ENCODE measurements at regions not wholly inside any gene's neighbourhood (a gene's known extent, or its start where the extent isn't known, plus 50 kb on each side); places are given as distances from the start of the nearest gene placed in this dataset.

DNA sequence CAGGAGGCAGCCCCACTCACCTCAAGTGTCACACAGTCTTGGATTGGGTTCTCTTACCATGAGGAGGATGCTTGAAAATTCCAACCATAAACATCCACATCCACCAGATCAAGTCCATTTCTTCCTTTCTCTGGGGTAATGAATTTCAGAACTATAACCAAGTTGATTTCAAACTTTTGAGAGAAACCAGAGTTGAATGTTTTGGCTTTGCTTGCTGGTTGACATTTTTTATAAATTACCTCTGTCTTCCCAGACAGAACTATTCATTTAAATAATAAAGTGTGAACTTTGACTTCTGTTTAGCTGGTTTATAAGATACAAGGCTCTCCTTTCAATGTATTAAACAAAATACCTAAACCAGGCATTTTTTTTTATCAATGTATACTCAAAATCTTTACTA, 550.7 kb downstream of the KCTD12 start:
- H3K27me3 ChIP-seq = no peaks in the 10 kb centered on the region
- no peaks in the 10 kb centered on the region for H3K36me3 ChIP-seq
- H3K9me3 ChIP-seq = no peaks in the 10 kb centered on the region
- TF ChIP-seq, protein P1, sequence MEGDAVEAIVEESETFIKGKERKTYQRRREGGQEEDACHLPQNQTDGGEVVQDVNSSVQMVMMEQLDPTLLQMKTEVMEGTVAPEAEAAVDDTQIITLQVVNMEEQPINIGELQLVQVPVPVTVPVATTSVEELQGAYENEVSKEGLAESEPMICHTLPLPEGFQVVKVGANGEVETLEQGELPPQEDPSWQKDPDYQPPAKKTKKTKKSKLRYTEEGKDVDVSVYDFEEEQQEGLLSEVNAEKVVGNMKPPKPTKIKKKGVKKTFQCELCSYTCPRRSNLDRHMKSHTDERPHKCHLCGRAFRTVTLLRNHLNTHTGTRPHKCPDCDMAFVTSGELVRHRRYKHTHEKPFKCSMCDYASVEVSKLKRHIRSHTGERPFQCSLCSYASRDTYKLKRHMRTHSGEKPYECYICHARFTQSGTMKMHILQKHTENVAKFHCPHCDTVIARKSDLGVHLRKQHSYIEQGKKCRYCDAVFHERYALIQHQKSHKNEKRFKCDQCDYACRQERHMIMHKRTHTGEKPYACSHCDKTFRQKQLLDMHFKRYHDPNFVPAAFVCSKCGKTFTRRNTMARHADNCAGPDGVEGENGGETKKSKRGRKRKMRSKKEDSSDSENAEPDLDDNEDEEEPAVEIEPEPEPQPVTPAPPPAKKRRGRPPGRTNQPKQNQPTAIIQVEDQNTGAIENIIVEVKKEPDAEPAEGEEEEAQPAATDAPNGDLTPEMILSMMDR (IDR thresholded peaks at IDR 0.05; ENCODE audit: low read depth, low read length) = no peak
- no peaks in the 10 kb centered on the region for H3K4me1 ChIP-seq
- H3K4me3 ChIP-seq (ENCODE audit: low read depth, low read length) = no peak overlapping the region
- DNase-seq = no peak

DNA sequence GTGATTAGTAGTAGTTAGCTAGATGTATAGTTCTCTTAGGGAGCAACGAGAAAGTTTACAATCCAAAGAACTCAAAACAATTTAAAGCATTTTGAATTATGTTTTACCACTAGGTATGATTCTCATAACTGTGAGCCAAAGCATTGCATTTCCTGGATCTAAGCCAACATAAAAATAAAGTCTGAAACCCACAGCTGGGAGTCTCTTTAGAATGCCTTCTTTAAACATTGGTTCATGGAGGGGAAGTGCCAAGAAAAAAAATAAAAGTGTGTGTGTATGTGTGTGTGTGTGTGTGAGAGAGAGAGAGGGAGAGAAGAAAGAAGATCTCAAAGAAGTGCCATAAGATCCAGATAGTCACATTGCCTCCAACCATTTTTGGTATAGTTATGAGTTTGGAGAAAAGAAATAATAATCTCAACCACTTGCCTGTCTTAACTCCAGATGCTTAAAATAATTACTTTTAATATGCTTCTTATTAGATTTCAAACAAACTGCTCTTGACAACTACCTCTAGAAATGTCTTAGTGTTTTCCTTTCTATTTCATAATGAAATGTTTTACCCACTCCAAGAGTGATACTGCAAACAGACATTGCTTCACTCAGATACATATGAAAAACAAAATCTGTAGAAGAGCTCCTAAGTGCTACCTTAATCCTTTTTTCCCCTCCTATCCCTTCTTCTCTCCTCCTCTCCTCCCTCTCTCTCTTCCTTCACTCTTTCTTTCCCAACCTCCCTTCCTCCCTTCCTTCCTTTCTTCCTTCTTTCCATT, 554.1 kb downstream of the KCTD12 start:
- TF ChIP-seq, protein P1 (IDR thresholded peaks at IDR 0.05; ENCODE audit: low read depth, low read length) = no peak
- no peak for DNase-seq

DNA sequence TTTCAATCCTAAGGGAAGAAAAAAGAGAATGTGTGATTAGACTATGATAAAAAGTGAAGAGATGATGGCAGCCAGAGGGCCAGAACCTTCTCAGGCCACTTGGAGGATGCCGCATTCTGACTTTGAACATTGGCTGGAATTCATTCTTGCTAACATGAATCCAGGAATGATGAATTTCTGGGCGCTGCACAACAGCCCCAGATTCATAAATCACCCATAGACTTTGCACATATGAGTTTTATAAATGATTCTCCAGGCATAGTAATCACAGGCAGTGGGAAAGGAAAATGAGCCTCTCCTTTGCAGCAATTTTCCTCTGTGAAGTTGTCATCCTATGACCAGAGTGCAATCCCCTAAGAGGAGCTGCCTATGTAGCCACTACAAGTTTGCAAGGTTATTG, 555.4 kb downstream of the KCTD12 start:
- TF ChIP-seq, protein P1 (IDR thresholded peaks at IDR 0.05; ENCODE audit: low read depth, low read length) = no peak
- Histone ChIP-seq H3K9me3 (no peaks in the 10 kb centered on the region), H3K4me3 (ENCODE audit: low read depth, low read length) (no peak overlapping the region), H3K4me1 (no peaks in the 10 kb centered on the region), H3K36me3 (no peaks in the 10 kb centered on the region), H3K27me3 (no peaks in the 10 kb centered on the region)
- DNase-seq = no peak

More for the DNA sequence above, 554.1 kb downstream of the KCTD12 start:
- Histone ChIP-seq H3K36me3 (no peaks in the 10 kb centered on the region), H3K27me3 (no peaks in the 10 kb centered on the region), H3K9me3 (no peaks in the 10 kb centered on the region), H3K4me1 (no peaks in the 10 kb centered on the region), H3K4me3 (ENCODE audit: low read depth, low read length) (no peak overlapping the region)

DNA sequence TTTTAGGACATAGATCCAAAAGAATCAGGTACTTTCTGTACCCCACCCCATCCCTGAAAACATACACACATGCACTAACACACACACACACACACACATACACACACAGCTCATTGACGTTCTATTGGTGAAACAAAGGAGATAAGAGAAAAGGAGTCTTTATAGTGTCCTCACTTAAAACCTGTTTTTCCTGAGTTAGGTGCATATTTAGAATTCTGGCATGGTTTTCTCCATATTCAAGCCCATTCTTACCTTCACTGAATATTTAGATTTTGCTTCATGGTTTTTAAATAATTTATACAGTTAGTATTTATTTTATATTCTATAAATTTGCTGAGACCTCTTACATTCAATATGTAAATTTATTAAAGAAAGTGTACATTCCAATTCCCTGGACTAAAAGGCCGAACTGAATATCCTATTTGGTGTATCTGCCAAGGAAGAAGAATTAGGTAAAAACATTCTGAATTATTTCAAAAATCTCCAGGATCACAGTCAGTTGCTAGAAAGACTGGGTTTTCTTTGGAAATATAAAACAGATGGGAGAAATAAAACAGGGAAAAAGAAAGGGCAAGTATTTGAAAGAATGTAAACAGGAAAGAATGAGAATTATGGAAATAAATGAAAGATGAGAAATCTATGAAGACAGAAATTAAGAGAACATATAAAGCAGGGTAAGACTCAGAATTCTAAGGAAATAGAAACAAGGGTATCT, 556.2 kb downstream of the KCTD12 start:
- no peaks in the 10 kb centered on the region for H3K27me3 ChIP-seq
- H3K4me1 ChIP-seq = no peaks in the 10 kb centered on the region
- no peaks in the 10 kb centered on the region for H3K9me3 ChIP-seq
- TF ChIP-seq, protein P1 (IDR thresholded peaks at IDR 0.05; ENCODE audit: low read depth, low read length) = no peak
- DNase-seq = no peak
- H3K36me3 ChIP-seq = no peaks in the 10 kb centered on the region
- H3K4me3 ChIP-seq (ENCODE audit: low read depth, low read length) = no peak overlapping the region

DNA sequence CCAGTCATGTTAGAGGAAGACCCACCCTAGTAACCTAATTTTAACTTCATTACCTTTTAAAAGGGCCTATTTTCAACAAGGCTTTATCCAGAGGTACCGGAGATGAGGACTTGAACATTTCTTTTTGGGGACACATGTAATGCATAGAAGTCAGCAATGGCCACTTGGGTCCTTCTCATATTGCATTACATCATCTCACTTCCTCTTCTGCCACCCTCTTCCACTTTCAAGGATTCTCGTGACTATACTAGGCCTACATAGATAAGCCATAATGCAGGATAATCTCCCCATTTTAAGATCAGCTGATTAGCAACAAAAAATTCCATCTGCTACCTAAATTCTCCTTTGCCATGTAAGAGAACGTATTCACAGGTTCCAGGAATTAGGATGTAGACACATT, 557.2 kb downstream of the KCTD12 start:
- H3K9me3 ChIP-seq = no peaks in the 10 kb centered on the region
- no peak for DNase-seq
- H3K4me3 ChIP-seq (ENCODE audit: low read depth, low read length) = no peak overlapping the region
- no peaks in the 10 kb centered on the region for H3K36me3 ChIP-seq
- no peaks in the 10 kb centered on the region for H3K4me1 ChIP-seq
- TF ChIP-seq, protein P1 (IDR thresholded peaks at IDR 0.05; ENCODE audit: low read depth, low read length) = no peak
- H3K27me3 ChIP-seq = no peaks in the 10 kb centered on the region

DNA sequence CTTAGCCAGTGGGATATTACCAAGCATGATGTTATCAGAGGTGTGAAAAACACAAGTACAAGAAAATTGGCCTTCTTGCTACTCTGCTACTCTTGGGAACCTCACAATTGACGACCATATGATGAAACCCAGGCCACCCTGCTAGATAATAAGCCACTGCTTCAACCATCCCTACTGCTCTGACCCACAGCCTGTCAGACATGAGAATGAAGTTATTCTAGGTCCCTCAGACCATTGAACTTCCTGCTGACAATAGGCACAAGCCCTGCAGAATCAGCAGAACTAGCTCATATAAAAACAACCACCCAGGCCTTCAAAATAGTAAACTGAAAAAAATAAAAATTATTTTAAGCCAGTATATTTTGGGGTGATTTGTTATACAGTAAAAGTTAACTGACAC, 559.9 kb downstream of the KCTD12 start:
- Histone ChIP-seq H3K36me3 (no peaks in the 10 kb centered on the region), H3K27me3 (no peaks in the 10 kb centered on the region), H3K4me3 (ENCODE audit: low read depth, low read length) (no peak overlapping the region), H3K9me3 (no peaks in the 10 kb centered on the region), H3K4me1 (no peaks in the 10 kb centered on the region)
- DNase-seq = no peak
- TF ChIP-seq, protein P1 (IDR thresholded peaks at IDR 0.05; ENCODE audit: low read depth, low read length) = no peak
